ENCODE measurements at regions not wholly inside any gene's neighbourhood (a gene's known extent, or its start where the extent isn't known, plus 50 kb on each side); places are given as distances from the start of the nearest gene placed in this dataset.

GRCh38 chr7:106413446-106413845 lies 128.7 kb upstream of the NAMPT start:
- TF ChIP-seq EZH2 (IDR thresholded peaks at IDR 0.05; ENCODE audit: low read length) (no peak), CTCF (optimal IDR thresholded peaks at IDR 0.05 in 1 of 3, IDR thresholded peaks at IDR 0.05 in 1 of 3, conservative IDR thresholded peaks at IDR 0.05 in 1 of 3; ENCODE audit: extremely low read depth in 1 of 3, insufficient read depth in 2 of 3, low read length in 3 of 3) (no peak)
